ENCODE measurements at regions not wholly inside any gene's neighbourhood (a gene's known extent, or its start where the extent isn't known, plus 50 kb on each side); places are given as distances from the start of the nearest gene placed in this dataset.

GRCh38 chr6:39999006-39999867 lies 65.0 kb upstream of the MOCS1 start:
- DNase-seq (ENCODE audit: low read depth in 1 of 2, low spot score in 1 of 2): no peak

GRCh38 chr6:39998126-39998525 lies 63.9 kb upstream of the MOCS1 start:
- no peak for DNase-seq (ENCODE audit: low read depth in 1 of 2, low spot score in 1 of 2)

GRCh38 chr6:39997101-39997635 lies 62.9 kb upstream of the MOCS1 start:
- DNase-seq (ENCODE audit: low read depth in 1 of 2, low spot score in 1 of 2): no peak

DNA sequence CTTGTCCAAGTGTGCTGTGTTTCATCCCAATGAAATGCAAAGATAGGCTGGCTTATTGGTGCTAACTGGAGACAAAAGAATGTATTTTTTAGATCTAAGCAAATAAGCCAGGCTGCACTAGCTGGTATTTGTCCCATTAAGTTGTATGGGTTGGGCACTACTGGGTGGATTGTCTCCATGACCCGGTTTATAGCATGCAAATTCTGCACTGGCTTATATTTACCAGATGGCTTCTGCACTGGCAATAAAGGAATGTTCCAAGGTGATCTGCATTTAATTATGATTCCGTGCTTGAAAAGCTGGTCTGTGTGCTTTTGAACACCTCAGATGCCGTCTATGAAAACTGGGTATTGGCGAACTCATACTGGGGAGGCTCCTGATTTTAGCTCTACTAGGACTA lies 61.4 kb upstream of the MOCS1 start:
- no peak for DNase-seq (ENCODE audit: low read depth in 1 of 2, low spot score in 1 of 2)

DNA sequence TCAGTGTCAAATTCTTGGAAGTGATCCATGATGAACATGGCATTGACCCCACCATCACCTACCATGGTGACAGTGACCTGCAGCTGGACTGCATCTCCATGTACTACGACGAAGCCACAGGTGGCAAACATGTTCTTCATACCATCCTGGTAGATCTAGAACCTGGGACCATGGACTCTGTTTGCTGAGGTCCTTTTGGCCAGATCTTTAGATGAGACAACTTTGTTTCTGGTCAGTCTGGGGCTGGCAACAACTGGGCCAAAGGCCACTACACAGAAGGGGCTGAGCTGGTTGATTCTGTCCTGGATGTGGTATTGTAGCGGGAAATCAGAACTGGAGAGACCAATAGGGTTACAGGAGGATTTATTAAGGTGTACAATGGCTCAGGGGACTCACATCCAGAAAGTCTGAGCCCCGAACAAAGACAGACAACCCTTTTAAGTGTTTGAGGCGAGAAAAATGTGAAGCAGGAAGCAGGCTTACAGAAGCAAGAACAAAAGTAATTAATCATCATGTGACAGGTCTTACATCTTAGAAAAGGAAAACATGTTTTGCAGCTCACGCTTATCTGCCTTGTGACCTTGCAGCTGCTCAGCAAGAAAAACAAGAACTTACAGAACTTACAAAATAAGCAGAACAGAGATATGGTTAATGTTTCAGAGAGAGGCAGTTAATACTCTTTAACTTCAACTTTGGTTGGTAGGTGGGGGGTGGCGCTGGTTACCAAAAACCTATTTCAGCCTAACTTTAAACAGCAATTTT lies 58.8 kb upstream of the MOCS1 start:
- DNase-seq (ENCODE audit: low read depth in 1 of 2, low spot score in 1 of 2): no peak
